PC-3 (cell line): ENCODE measurements at regions not wholly inside any gene's neighbourhood (a gene's known extent, or its start where the extent isn't known, plus 50 kb on each side); places are given as distances from the start of the nearest gene placed in this dataset.
"Not testable (repeated sequence)": the region's sequence is repeated elsewhere in the genome, so short reads cannot be mapped to it uniquely, and the experiment has no call there.

Experiments used
- ATAC-seq: fragments of 200-7000 bp; cut with Tn5 transposase; 2 replicates; pipeline ENCODE4 v1.9.1; 2020; ENCODE audit warnings: mild to moderate bottlenecking, moderate library complexity
- BruUV-seq: library from RNA; stranded (reverse); fragments of 400-500 nt; replicated peaks from 2 replicates; lab custom pipeline; 2021; lab: Mats Ljungman, UMichigan
- CTCF ChIA-PET: fragments of 300-600 bp; sonication (Branson Sonifier 250); formaldehyde crosslinking; loops from one replicate; lab custom pipeline; 2022; ENCODE audit warnings: antibody characterized with exemption; lab: Charles Lee
- POLR2A ChIA-PET: fragments of 300-600 bp; sonication (Branson Sonifier 250); formaldehyde crosslinking; loops from one replicate; lab custom pipeline; 2022; ENCODE audit warnings: antibody characterized with exemption; ENCODE audit not compliant: unreplicated experiment; lab: Charles Lee
- DNase-seq: peaks from one replicate; pipeline ENCODE4 v3.0.0-alpha.2; 2015
- H2AFZ ChIP-seq: fragments of 300-600 bp; sonication (generic); 2 replicates; pipeline ENCODE4 v1.6.0; 2016; ENCODE audit warnings: antibody characterized with exemption, low read length
- H3F3A ChIP-seq: fragments of 300-600 bp; sonication (generic); one replicate; pipeline ENCODE4 v1.6.0; 2017; ENCODE audit warnings: antibody characterized with exemption, low read length, control low read depth, mild to moderate bottlenecking; ENCODE audit not compliant: unreplicated experiment
- H3K27ac ChIP-seq: fragments of 300-600 bp; sonication (generic); 2 replicates; pipeline ENCODE4 v1.5.1; 2016; ENCODE audit warnings: mild to moderate bottlenecking, low read length
- H3K27me3 ChIP-seq: fragments of 300-600 bp; sonication (generic); 2 replicates; pipeline ENCODE4 v1.6.1; 2016; ENCODE audit warnings: low read length, mixed read lengths
- H3K36me3 ChIP-seq: fragments of 300-600 bp; sonication (generic); 2 replicates; pipeline ENCODE4 v1.6.1; 2016; ENCODE audit warnings: low read depth, mixed run types, low read length, mixed read lengths
- H3K4me1 ChIP-seq: fragments of 300-600 bp; sonication (generic); 2 replicates; pipeline ENCODE4 v1.5.1; 2016; ENCODE audit warnings: low read length; ENCODE audit not compliant: insufficient read depth
- H3K4me2 ChIP-seq: fragments of 300-600 bp; sonication (generic); 2 replicates; pipeline ENCODE4 v1.6.0; 2016; ENCODE audit warnings: low read length
- H3K4me3 ChIP-seq: fragments of 300-600 bp; sonication (generic); 2 replicates; pipeline ENCODE4 v1.5.1; 2016; ENCODE audit warnings: mild to moderate bottlenecking, low read length, mixed read lengths
- H3K79me2 ChIP-seq: fragments of 300-600 bp; sonication (generic); 2 replicates; pipeline ENCODE4 v1.6.1; 2017; ENCODE audit warnings: low read length, mixed read lengths
- H3K9ac ChIP-seq: fragments of 300-600 bp; sonication (generic); 2 replicates; pipeline ENCODE4 v1.6.0; 2016; ENCODE audit warnings: mild to moderate bottlenecking, low read length
- H3K9me2 ChIP-seq: fragments of 300-600 bp; sonication (generic); replicated peaks from 2 replicates; pipeline ENCODE4 v1.6.1; 2016; ENCODE audit warnings: mixed run types, low read length, mixed read lengths
- H3K9me3 ChIP-seq: fragments of 300-600 bp; sonication (generic); 2 replicates; pipeline ENCODE4 v1.6.1; 2016; ENCODE audit warnings: low read length, mixed read lengths
- H4K20me1 ChIP-seq: fragments of 300-600 bp; sonication (generic); 2 replicates; pipeline ENCODE4 v1.6.1; 2016; ENCODE audit warnings: low read length, mixed read lengths
- CTCF ChIP-seq: fragments of 300-600 bp; sonication (generic); conservative IDR thresholded peaks from 2 replicates; pipeline ENCODE4 v1.5.1; 2017; ENCODE audit warnings: antibody characterized with exemption, low read depth, mild to moderate bottlenecking, low read length
- EZH2 ChIP-seq: fragments of 300-600 bp; sonication (generic); IDR thresholded peaks from one replicate; pipeline ENCODE4 v1.6.1; 2017; ENCODE audit warnings: antibody characterized with exemption, mild to moderate bottlenecking, low read length; ENCODE audit not compliant: unreplicated experiment
- EZH2phosphoT487 ChIP-seq: fragments of 300-600 bp; sonication (generic); IDR thresholded peaks from 2 replicates; pipeline ENCODE4 v1.6.1; 2018; ENCODE audit warnings: mild to moderate bottlenecking, antibody characterized with exemption, low read length, borderline replicate concordance
- intact Hi-C: fragments of 100-400 bp; cut with micrococcal nuclease; formaldehyde crosslinking; loops from 2 replicates; pipeline ENCODE4 v1.9.0; 2023

GRCh38 chr12:100061814-100062213, 77.1 kb upstream of the ANKS1B start:
- Histone ChIP-seq H3K9me3 (no peaks in the 10 kb centered on the region), H3K27me3 (no peaks in the 10 kb centered on the region), H3K36me3 (peaks cover 5% of the 10 kb centered on the region), H3K4me2 (no peak overlapping the region), H3K27ac (no peak overlapping the region), H2AFZ (no peak overlapping the region), H3K4me3 (no peak overlapping the region), H3K4me1 (peaks cover 6% of the 10 kb centered on the region; the same call in 1 of the 2 replicates), H4K20me1 (no peaks in the 10 kb centered on the region), H3F3A (no peaks in the 10 kb centered on the region), H3K9me2 (no peaks in the 10 kb centered on the region), H3K9ac (no peak overlapping the region), H3K79me2 (no peaks in the 10 kb centered on the region)
- ATAC-seq (no peak), DNase-seq (no peak)
- ChIA-PET POLR2A (no interaction called here), CTCF (no interaction called here)
- BruUV-seq: no TSS peak
- intact Hi-C loops: no loop called here
- no peak for TF ChIP-seq EZH2
- no peak for TF ChIP-seq EZH2phosphoT487
- TF ChIP-seq CTCF: no peak

GRCh38 chr12:100058482-100059029, 73.8 kb upstream of the ANKS1B start:
- Histone ChIP-seq H3K36me3 (peaks cover 5% of the 10 kb centered on the region; the same call in 1 of the 2 replicates), H3K9me2 (no peaks in the 10 kb centered on the region), H3K4me2 (no peak overlapping the region), H3F3A (no peaks in the 10 kb centered on the region), H3K79me2 (no peaks in the 10 kb centered on the region), H3K27ac (no peak overlapping the region), H3K4me3 (no peak overlapping the region), H2AFZ (no peak overlapping the region), H3K9me3 (no peaks in the 10 kb centered on the region), H4K20me1 (no peaks in the 10 kb centered on the region), H3K27me3 (no peaks in the 10 kb centered on the region), H3K9ac (no peak overlapping the region), H3K4me1 (peaks cover 6% of the 10 kb centered on the region; the same call in 1 of the 2 replicates)
- DNase-seq (peak; percentile 68), ATAC-seq (peak; percentile 96)
- POLR2A ChIA-PET: no interaction called here
- BruUV-seq: no TSS peak
- intact Hi-C loops: loop anchor here (5.0 to 10.0 kb wide), 4 partner anchors 144 to 496 kb away; partner anchors contain the start of gene ACTR6
- CTCF ChIA-PET: interaction anchor here (0.6 kb wide), 1 partner anchor 141 kb away, joined by 5 read pairs; no protein-coding TSS in a partner anchor
- peak; percentile 52 for TF ChIP-seq CTCF
- TF ChIP-seq EZH2: no peak

- H3K9ac ChIP-seq, H3K79me2 ChIP-seq, H3K27ac ChIP-seq, H3K9me3 ChIP-seq, POLR2A ChIA-PET, H2AFZ ChIP-seq, H4K20me1 ChIP-seq, intact Hi-C loops, H3K36me3 ChIP-seq, ATAC-seq, BruUV-seq, H3K27me3 ChIP-seq, H3F3A ChIP-seq, H3K4me1 ChIP-seq, H3K4me3 ChIP-seq, CTCF ChIA-PET, DNase-seq, H3K4me2 ChIP-seq, H3K9me2 ChIP-seq: not testable (repeated sequence)
These were observed 61.5 kb upstream of the ANKS1B start for GRCh38 chr12:100046202-100046601.
